Epithelial cell of proximal tubule (primary cell): ENCODE measurements at regions not wholly inside any gene's neighbourhood (a gene's known extent, or its start where the extent isn't known, plus 50 kb on each side); places are given as distances from the start of the nearest gene placed in this dataset.

ENCODE experiments used
- DNase-seq: peaks from one replicate; pipeline ENCODE4 v3.0.0-alpha.2; 2011; ENCODE audit warnings: low read depth
- H3K4me3 ChIP-seq: 2 replicates; pipeline ENCODE4 v1.5.1; 2011; ENCODE audit warnings: low read depth, mild to moderate bottlenecking, low read length
- CTCF ChIP-seq: conservative IDR thresholded peaks from 2 replicates; pipeline ENCODE4 v1.5.1; 2012; ENCODE audit warnings: low read depth, mild to moderate bottlenecking, low read length

- DNase-seq, result peak; percentile 70
- no peak overlapping the region for H3K4me3 ChIP-seq
- no peak for TF ChIP-seq CTCF
Measured at GRCh38 chr4:89410687-89411086, 103.1 kb upstream of the GPRIN3 start.

GRCh38 chr4:89404530-89404929 lies 96.9 kb upstream of the GPRIN3 start:
- no peak for DNase-seq
- no peak for TF ChIP-seq CTCF
- no peak overlapping the region for H3K4me3 ChIP-seq

GRCh38 chr4:89403826-89404225 lies 96.2 kb upstream of the GPRIN3 start:
- DNase-seq, result no peak
- H3K4me3 ChIP-seq, result no peak overlapping the region
- TF ChIP-seq CTCF, result no peak

GRCh38 chr4:89400287-89401035 lies 92.9 kb upstream of the GPRIN3 start:
- DNase-seq, result no peak
- H3K4me3 ChIP-seq, result no peak overlapping the region
- TF ChIP-seq CTCF, result no peak

- no peak for DNase-seq
- no peak for TF ChIP-seq CTCF
Measured at GRCh38 chr4:89398644-89399043, 91.0 kb upstream of the GPRIN3 start.

GRCh38 chr4:89398146-89398545 lies 90.5 kb upstream of the GPRIN3 start:
- no peak for DNase-seq
- no peak overlapping the region for H3K4me3 ChIP-seq
- no peak for TF ChIP-seq CTCF

More at GRCh38 chr4:89398644-89399043, 91.0 kb upstream of the GPRIN3 start:
- H3K4me3 ChIP-seq, result no peak overlapping the region

- TF ChIP-seq CTCF, result no peak
- no peak for DNase-seq
- no peak overlapping the region for H3K4me3 ChIP-seq
Measured at GRCh38 chr4:89397441-89397840, 89.8 kb upstream of the GPRIN3 start.
